Pancreas (tissue), 10 donors: ENCODE measurements at regions not wholly inside any gene's neighbourhood (a gene's known extent, or its start where the extent isn't known, plus 50 kb on each side); places are given as distances from the start of the nearest gene placed in this dataset.
"Not testable (repeated sequence)": the region's sequence is repeated elsewhere in the genome, so short reads cannot be mapped to it uniquely, and the experiment has no call there.

Source experiments
- ATAC-seq, 4 donors: fragments of 200-7000 bp; cut with Tn5 transposase; one replicate each; pipeline versions ENCODE4 v1.8.0 to v1.9.1; 2020; ENCODE audit warnings: mild to moderate bottlenecking in 4 of 4, moderate library complexity in 4 of 4
- DNase-seq, 6 donors: peaks; one replicate each; pipeline ENCODE4 v3.0.0-alpha.2; 2020
- FAIRE-seq: peaks from 2 replicates; lab custom pipeline; 2012; peaks lifted over from hg19 to GRCh38; lab: Jason Lieb, UNC
- H3K27ac ChIP-seq, 4 donors: fragments of 200-600 bp; sonication (generic); 1 replicate in 3 of 4; 2 replicates in 1 of 4; pipeline versions ENCODE4 v1.5.0 to v1.8.0; 2020
- H3K27me3 ChIP-seq, 4 donors: fragments of 200-600 bp; one replicate each; pipeline ENCODE4 v1.8.0; 2021
- H3K36me3 ChIP-seq, 3 donors: fragments of 200-600 bp; sonication (generic) in 1 of 3; one replicate each; pipeline versions ENCODE4 v1.5.0 to v1.8.0; 2020 to 2021
- H3K4me1 ChIP-seq, 3 donors: fragments of 200-600 bp; one replicate each; pipeline ENCODE4 v1.8.0; 2021
- H3K4me3 ChIP-seq, 4 donors: fragments of 200-600 bp; sonication (generic) in 2 of 4; one replicate each; pipeline versions ENCODE4 v1.5.0 to v1.8.0; 2020 to 2021
- H3K9me3 ChIP-seq, 4 donors: fragments of 200-600 bp; one replicate each; pipeline ENCODE4 v1.8.0; 2021
- CTCF ChIP-seq, 4 donors: fragments of 200-600 bp; sonication (generic) in 3 of 4; IDR thresholded peaks; one replicate each; pipeline versions ENCODE4 v1.5.0 to v1.8.0; 2021; ENCODE audit warnings: antibody characterized with exemption in 4 of 4
- WGBS, 2 donors: extraction: QIAGEN DNeasy Blood & Tissue Kit; methylation state at CpG; one replicate each; pipeline ENCODE4 v1.1.7; 2013; 5-methylcytosine and 5-hydroxymethylcytosine counted together
- intact Hi-C, 3 donors: fragments of 100-400 bp; cut with DNase I; formaldehyde crosslinking; loops; one replicate each; pipeline versions ENCODE4 v1.11.1 to v1.14.2; 2022
- donor health status: healthy with polysubstance abuse.
- donor health status: DM: no; HTN: no; CAD: no; lungs with moderate emphysema.
- donor health status: DM: no; HTN: no; CAD: no.
- donor health status: control.
- donor health status: control.
- donor health status: Bipolar disorder and iron deficiency.
- donor health status: DM: yes; HTN: yes; CAD: no.
- donor health status: DM: no; HTN: no; CAD: no.
- donor health status: DM: no; HTN: no; CAD: no.
- donor health status: DM: yes; HTN: yes; CAD: no.

- no peak for FAIRE-seq
- no peaks in the 10 kb centered on the region for H3K4me1 ChIP-seq
- no peaks in the 10 kb centered on the region for H3K27me3 ChIP-seq
- no peak overlapping the region for H3K27ac ChIP-seq
- ATAC-seq, result no peak
- 84 to 87% methylated on average over 8 of the region's 8 CpGs for WGBS, 2 donors
- intact Hi-C loops, result no loop called here
- H3K36me3 ChIP-seq, result no peaks in the 10 kb centered on the region
- no peak overlapping the region for H3K4me3 ChIP-seq
- H3K9me3 ChIP-seq, result no peaks in the 10 kb centered on the region
- DNase-seq, result no peak
- no peak for TF ChIP-seq CTCF (IDR thresholded peaks at IDR 0.05)
Measured at GRCh38 chr1:174105086-174105485, 54.2 kb upstream of the RABGAP1L start.

GRCh38 chr1:174103766-174104165 is 55.6 kb upstream of the RABGAP1L start:
- WGBS, 2 donors, result 76 to 78% methylated on average over 2 of the region's 2 CpGs
- TF ChIP-seq CTCF (IDR thresholded peaks at IDR 0.05), result no peak
- Histone ChIP-seq H3K27ac (no peak overlapping the region), H3K4me3 (no peak overlapping the region), H3K27me3 (no peaks in the 10 kb centered on the region), H3K36me3 (no peaks in the 10 kb centered on the region), H3K9me3 (no peaks in the 10 kb centered on the region), H3K4me1 (no peaks in the 10 kb centered on the region)
- ATAC-seq, result no peak
- DNase-seq, result no peak
- intact Hi-C loops, result no loop called here
- FAIRE-seq, result no peak

GRCh38 chr1:174101976-174102375 is 57.3 kb upstream of the RABGAP1L start:
- ATAC-seq, H3K9me3 ChIP-seq: not testable (repeated sequence)
- WGBS, 2 donors, result 82 to 88% methylated on average over 9 of the region's 9 CpGs

GRCh38 chr1:174097426-174097825 is 61.9 kb upstream of the RABGAP1L start:
- 63 to 82% methylated on average over 2 of the region's 2 CpGs for WGBS, 2 donors
- intact Hi-C loops, result no loop called here

More at GRCh38 chr1:174101976-174102375, 57.3 kb upstream of the RABGAP1L start:
- FAIRE-seq, H3K36me3 ChIP-seq, H3K27me3 ChIP-seq, H3K4me3 ChIP-seq, H3K4me1 ChIP-seq, DNase-seq, H3K27ac ChIP-seq, intact Hi-C loops: not testable (repeated sequence)

GRCh38 chr1:174093789-174094188 is 65.5 kb upstream of the RABGAP1L start:
- H3K27me3 ChIP-seq, H3K36me3 ChIP-seq, H3K27ac ChIP-seq, FAIRE-seq, ATAC-seq, H3K4me1 ChIP-seq, intact Hi-C loops, H3K9me3 ChIP-seq, H3K4me3 ChIP-seq, DNase-seq: not testable (repeated sequence)
- 59 to 74% methylated on average over 5 of the region's 5 CpGs for whole genome bisulfite sequencing, 2 donors

More at GRCh38 chr1:174097426-174097825, 61.9 kb upstream of the RABGAP1L start:
- H3K4me3 ChIP-seq, result no peak overlapping the region
- no peaks in the 10 kb centered on the region for H3K27me3 ChIP-seq
- no peaks in the 10 kb centered on the region for H3K4me1 ChIP-seq
- H3K27ac ChIP-seq, result no peak overlapping the region
- no peak for TF ChIP-seq CTCF (IDR thresholded peaks at IDR 0.05)
- FAIRE-seq (no peak), ATAC-seq (no peak), DNase-seq (no peak)
- H3K9me3 ChIP-seq, result no peaks in the 10 kb centered on the region
- H3K36me3 ChIP-seq, result no peaks in the 10 kb centered on the region

- no peak for FAIRE-seq
- WGBS, 2 donors, result 77 to 80% methylated on average over 3 of the region's 3 CpGs
- Histone ChIP-seq H3K4me3 (no peak overlapping the region), H3K4me1 (no peaks in the 10 kb centered on the region), H3K27me3 (no peaks in the 10 kb centered on the region), H3K27ac (no peak overlapping the region), H3K9me3 (no peaks in the 10 kb centered on the region), H3K36me3 (no peaks in the 10 kb centered on the region)
- no peak for ATAC-seq
- no peak for DNase-seq
- no peak for TF ChIP-seq CTCF (IDR thresholded peaks at IDR 0.05)
- intact Hi-C loops, result no loop called here
Measured at GRCh38 chr1:174090471-174090870, 68.3 kb upstream of the RC3H1 start.
